Stomach (tissue), 4 donors: ENCODE measurements at regions not wholly inside any gene's neighbourhood (a gene's known extent, or its start where the extent isn't known, plus 50 kb on each side); places are given as distances from the start of the nearest gene placed in this dataset.

Experiments used
- CTCF ChIP-seq, 7 experiments: fragments of 450-650 bp in 4 of 7; fragments of 200-600 bp in 3 of 7; sonication (generic) in 3 of 7; IDR thresholded peaks; one replicate each; pipeline ENCODE4 v1.5.1; 2016 to 2019; ENCODE audit warnings: antibody characterized with exemption in 7 of 7, control low read depth in 2 of 7, mild to moderate bottlenecking in 1 of 7
- POLR2A ChIP-seq, 4 donors: fragments of 450-650 bp; IDR thresholded peaks; one replicate each; pipeline ENCODE4 v1.6.1; 2016; ENCODE audit warnings: antibody characterized with exemption in 4 of 4, control low read depth in 2 of 4, mild to moderate bottlenecking in 1 of 4, moderate library complexity in 1 of 4
- POLR2AphosphoS5 ChIP-seq, 3 donors: sonication (generic); formaldehyde crosslinking; IDR thresholded peaks; one replicate each; pipeline ENCODE4 v1.6.1; 2016; ENCODE audit warnings: antibody characterized with exemption in 3 of 3

GRCh38 chr7:25839084-25839769 is 312.8 kb upstream of the NFE2L3 start:
- no peak for TF ChIP-seq CTCF (IDR thresholded peaks at IDR 0.05)
- TF ChIP-seq POLR2AphosphoS5 (IDR thresholded peaks at IDR 0.05): no peak
- no peak for TF ChIP-seq POLR2A (IDR thresholded peaks at IDR 0.05)
